OCI-LY3 (cell line): ENCODE measurements at regions not wholly inside any gene's neighbourhood (a gene's known extent, or its start where the extent isn't known, plus 50 kb on each side); places are given as distances from the start of the nearest gene placed in this dataset.

ENCODE experiments used
- EZH2phosphoT487 ChIP-seq: fragments of 200-600 bp; shearing (Covaris generic); IDR thresholded peaks from 2 replicates; pipeline ENCODE4 v1.6.1; 2018; ENCODE audit warnings: antibody characterized with exemption, mixed run types, low read depth
- TF ChIP-seq, protein P1 (sequence below): fragments of 200-600, 300-600 bp; sonication (generic); IDR thresholded peaks from 2 replicates; pipeline ENCODE4 v1.5.1; 2014; ENCODE audit warnings: antibody characterized with exemption, low read length, low read depth

DNA sequence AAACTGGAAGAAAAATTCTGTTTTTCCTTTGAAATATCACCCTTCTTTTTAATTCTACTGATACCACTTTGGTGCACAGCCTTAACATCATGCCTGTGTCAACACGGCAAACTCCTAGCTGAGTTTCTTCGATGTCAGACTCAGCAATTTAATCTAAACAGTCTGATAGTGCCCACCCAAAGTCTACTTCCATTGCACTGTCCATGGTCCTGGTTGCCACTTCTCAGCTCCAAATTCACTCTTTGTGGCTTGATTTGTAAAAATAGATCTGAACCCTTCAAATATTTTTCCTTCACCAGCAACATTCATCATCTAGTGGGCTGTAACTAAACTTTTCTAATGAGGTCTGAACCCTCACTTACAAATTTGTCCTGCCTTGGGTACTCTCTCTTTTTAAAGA lies 107.8 kb downstream of the NUDT12 start:
- TF ChIP-seq, protein P1, sequence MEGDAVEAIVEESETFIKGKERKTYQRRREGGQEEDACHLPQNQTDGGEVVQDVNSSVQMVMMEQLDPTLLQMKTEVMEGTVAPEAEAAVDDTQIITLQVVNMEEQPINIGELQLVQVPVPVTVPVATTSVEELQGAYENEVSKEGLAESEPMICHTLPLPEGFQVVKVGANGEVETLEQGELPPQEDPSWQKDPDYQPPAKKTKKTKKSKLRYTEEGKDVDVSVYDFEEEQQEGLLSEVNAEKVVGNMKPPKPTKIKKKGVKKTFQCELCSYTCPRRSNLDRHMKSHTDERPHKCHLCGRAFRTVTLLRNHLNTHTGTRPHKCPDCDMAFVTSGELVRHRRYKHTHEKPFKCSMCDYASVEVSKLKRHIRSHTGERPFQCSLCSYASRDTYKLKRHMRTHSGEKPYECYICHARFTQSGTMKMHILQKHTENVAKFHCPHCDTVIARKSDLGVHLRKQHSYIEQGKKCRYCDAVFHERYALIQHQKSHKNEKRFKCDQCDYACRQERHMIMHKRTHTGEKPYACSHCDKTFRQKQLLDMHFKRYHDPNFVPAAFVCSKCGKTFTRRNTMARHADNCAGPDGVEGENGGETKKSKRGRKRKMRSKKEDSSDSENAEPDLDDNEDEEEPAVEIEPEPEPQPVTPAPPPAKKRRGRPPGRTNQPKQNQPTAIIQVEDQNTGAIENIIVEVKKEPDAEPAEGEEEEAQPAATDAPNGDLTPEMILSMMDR, result no peak
- no peak for TF ChIP-seq EZH2phosphoT487
